ENCODE measurements at regions not wholly inside any gene's neighbourhood (a gene's known extent, or its start where the extent isn't known, plus 50 kb on each side); places are given as distances from the start of the nearest gene placed in this dataset.

DNA sequence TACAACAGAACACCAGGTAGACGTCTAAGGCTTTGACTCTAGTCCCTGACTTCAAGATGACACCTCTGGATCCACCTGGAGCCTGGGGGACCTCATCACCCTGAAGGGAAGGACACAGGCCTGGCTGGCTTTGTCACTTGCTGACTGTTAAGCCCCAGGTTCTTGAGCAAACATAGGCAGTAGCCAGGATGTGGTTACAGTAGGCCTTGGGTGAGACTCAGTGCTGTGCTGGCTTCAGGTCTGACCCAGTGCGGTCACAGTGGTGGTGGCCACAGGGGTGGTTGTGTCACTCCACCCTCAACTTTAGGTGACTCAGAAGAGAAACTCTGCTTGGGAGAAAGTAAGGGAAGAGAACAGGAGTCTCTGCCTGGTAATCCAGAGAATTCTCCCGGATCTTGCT lies 497.8 kb downstream of the UQCRFS1 start:
- ChIA-PET POLR2A (no interaction called here), CTCF (no interaction called here)
- no peak for DNase-seq (ENCODE audit: extremely low spot score)

DNA sequence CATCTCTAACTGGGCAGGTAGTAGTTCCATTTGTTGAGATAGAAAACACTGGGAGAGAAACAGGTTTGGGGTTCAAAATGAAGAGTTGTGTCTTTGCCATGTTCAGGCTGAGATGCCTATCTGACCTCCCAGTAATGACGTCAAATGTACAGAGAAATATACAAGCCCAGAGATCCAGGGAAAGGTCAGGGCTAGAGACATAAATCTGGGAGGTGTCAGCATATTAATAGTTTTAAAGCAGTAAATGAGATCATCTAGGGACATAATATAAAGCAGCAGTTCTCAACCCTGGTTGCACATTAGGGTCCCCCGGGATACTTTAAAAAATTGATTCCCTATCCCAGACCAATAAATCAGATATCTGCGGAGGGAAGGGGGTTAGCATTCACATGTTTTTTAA lies 501.5 kb downstream of the UQCRFS1 start:
- CTCF ChIA-PET = no interaction called here

More for the DNA sequence above, 497.8 kb downstream of the UQCRFS1 start:
- TF ChIP-seq L3MBTL2 (conservative IDR thresholded peaks at IDR 0.05) (no peak), FOXA1 (IDR thresholded peaks at IDR 0.05) (no peak), FOXK2 (IDR thresholded peaks at IDR 0.05) (no peak), TARDBP (IDR thresholded peaks at IDR 0.05) (no peak), ELF4 (IDR thresholded peaks at IDR 0.05) (no peak), LEF1 (IDR thresholded peaks at IDR 0.05; ENCODE audit: borderline replicate concordance) (no peak), SUZ12 (IDR thresholded peaks at IDR 0.05) (no peak), ARNT (IDR thresholded peaks at IDR 0.05) (no peak), FOXM1 (IDR thresholded peaks at IDR 0.05; ENCODE audit: borderline replicate concordance) (no peak), NFRKB (IDR thresholded peaks at IDR 0.05) (no peak), HDGF (IDR thresholded peaks at IDR 0.05; ENCODE audit: borderline replicate concordance) (no peak), ZNF384 (IDR thresholded peaks at IDR 0.05) (no peak), CTBP1 (IDR thresholded peaks at IDR 0.05; ENCODE audit: borderline replicate concordance) (no peak), SP1 (IDR thresholded peaks at IDR 0.05) (no peak), BHLHE40 (IDR thresholded peaks at IDR 0.05; ENCODE audit: borderline replicate concordance) (no peak)
- TF ChIP-seq, protein P1, sequence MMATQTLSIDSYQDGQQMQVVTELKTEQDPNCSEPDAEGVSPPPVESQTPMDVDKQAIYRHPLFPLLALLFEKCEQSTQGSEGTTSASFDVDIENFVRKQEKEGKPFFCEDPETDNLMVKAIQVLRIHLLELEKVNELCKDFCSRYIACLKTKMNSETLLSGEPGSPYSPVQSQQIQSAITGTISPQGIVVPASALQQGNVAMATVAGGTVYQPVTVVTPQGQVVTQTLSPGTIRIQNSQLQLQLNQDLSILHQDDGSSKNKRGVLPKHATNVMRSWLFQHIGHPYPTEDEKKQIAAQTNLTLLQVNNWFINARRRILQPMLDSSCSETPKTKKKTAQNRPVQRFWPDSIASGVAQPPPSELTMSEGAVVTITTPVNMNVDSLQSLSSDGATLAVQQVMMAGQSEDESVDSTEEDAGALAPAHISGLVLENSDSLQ (IDR thresholded peaks at IDR 0.05) = no peak

DNA sequence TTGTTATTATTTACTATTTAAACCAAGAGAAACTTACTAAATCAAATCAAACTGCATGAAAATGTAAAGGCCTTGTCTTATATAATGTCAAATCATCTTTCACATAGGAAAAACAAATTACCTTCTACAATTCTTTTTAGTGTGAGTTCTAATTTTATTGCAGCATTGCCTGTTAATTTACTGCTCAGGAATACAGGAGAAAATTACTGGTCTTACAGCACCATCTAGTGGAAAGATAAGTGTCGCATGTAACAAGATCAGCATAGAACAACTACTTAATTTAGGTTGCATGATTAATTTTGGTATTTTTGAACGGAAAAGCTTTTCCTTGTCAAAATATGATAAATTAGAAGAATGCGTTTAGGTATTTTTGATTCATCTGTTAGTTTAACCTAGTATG lies 502.7 kb downstream of the UQCRFS1 start:
- POLR2A ChIA-PET = no interaction called here
- TF ChIP-seq ZNF384 (IDR thresholded peaks at IDR 0.05) (no peak), TARDBP (IDR thresholded peaks at IDR 0.05) (no peak), NFRKB (IDR thresholded peaks at IDR 0.05) (no peak), FOXA1 (IDR thresholded peaks at IDR 0.05) (no peak), HDGF (IDR thresholded peaks at IDR 0.05; ENCODE audit: borderline replicate concordance) (no peak), SUZ12 (IDR thresholded peaks at IDR 0.05) (no peak), ELF4 (IDR thresholded peaks at IDR 0.05) (no peak), FOXK2 (IDR thresholded peaks at IDR 0.05) (no peak), L3MBTL2 (conservative IDR thresholded peaks at IDR 0.05) (no peak), ARNT (IDR thresholded peaks at IDR 0.05) (no peak)
- DNase-seq (ENCODE audit: extremely low spot score) = peak; percentile 7
- CTCF ChIA-PET = no interaction called here

More for the DNA sequence above, 501.5 kb downstream of the UQCRFS1 start:
- POLR2A ChIA-PET = no interaction called here
- no peak for DNase-seq (ENCODE audit: extremely low spot score)
- TF ChIP-seq ELF4 (IDR thresholded peaks at IDR 0.05) (no peak), CTBP1 (IDR thresholded peaks at IDR 0.05; ENCODE audit: borderline replicate concordance) (no peak), FOXA1 (IDR thresholded peaks at IDR 0.05) (no peak), SP1 (IDR thresholded peaks at IDR 0.05) (no peak), FOXM1 (IDR thresholded peaks at IDR 0.05; ENCODE audit: borderline replicate concordance) (no peak), HDGF (IDR thresholded peaks at IDR 0.05; ENCODE audit: borderline replicate concordance) (no peak), FOXK2 (IDR thresholded peaks at IDR 0.05) (no peak), LEF1 (IDR thresholded peaks at IDR 0.05; ENCODE audit: borderline replicate concordance) (no peak), BHLHE40 (IDR thresholded peaks at IDR 0.05; ENCODE audit: borderline replicate concordance) (no peak), ARNT (IDR thresholded peaks at IDR 0.05) (no peak)

DNA sequence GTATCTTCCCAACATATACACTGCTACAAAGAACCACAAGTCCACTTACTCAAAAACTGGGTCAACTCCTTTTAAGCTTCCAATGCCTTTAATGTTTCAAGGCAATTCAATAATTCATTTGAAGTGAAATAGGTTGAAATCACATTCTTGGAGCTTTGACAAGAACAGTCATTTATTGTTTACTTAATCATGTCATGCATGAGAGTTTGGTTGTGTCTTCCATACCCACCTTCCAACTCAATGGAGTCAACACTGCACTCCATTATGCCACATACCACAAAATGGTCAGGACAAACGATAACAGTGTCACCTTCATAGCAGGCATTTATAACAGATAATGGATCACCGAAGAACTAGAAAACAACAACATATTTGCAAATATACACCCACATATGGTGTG lies 506.3 kb downstream of the UQCRFS1 start:
- POLR2A ChIA-PET = no interaction called here
- no peak for DNase-seq (ENCODE audit: extremely low spot score)
- CTCF ChIA-PET = no interaction called here
- TF ChIP-seq LEF1 (IDR thresholded peaks at IDR 0.05; ENCODE audit: borderline replicate concordance) = no peak
- no peak for TF ChIP-seq SP1 (IDR thresholded peaks at IDR 0.05)
- TF ChIP-seq ELF4 (IDR thresholded peaks at IDR 0.05) = no peak
- TF ChIP-seq HDGF (IDR thresholded peaks at IDR 0.05; ENCODE audit: borderline replicate concordance) = no peak
- TF ChIP-seq FOXK2 (IDR thresholded peaks at IDR 0.05) = no peak
- TF ChIP-seq FOXM1 (IDR thresholded peaks at IDR 0.05; ENCODE audit: borderline replicate concordance) = no peak
- no peak for TF ChIP-seq TARDBP (IDR thresholded peaks at IDR 0.05)
- no peak for TF ChIP-seq L3MBTL2 (conservative IDR thresholded peaks at IDR 0.05)
- TF ChIP-seq BHLHE40 (IDR thresholded peaks at IDR 0.05; ENCODE audit: borderline replicate concordance) = no peak
- TF ChIP-seq, protein P1 (IDR thresholded peaks at IDR 0.05) = no peak
- TF ChIP-seq FOXA1 (IDR thresholded peaks at IDR 0.05) = no peak
- no peak for TF ChIP-seq CTBP1 (IDR thresholded peaks at IDR 0.05; ENCODE audit: borderline replicate concordance)
- TF ChIP-seq SUZ12 (IDR thresholded peaks at IDR 0.05) = no peak
- TF ChIP-seq ZNF384 (IDR thresholded peaks at IDR 0.05) = no peak

DNA sequence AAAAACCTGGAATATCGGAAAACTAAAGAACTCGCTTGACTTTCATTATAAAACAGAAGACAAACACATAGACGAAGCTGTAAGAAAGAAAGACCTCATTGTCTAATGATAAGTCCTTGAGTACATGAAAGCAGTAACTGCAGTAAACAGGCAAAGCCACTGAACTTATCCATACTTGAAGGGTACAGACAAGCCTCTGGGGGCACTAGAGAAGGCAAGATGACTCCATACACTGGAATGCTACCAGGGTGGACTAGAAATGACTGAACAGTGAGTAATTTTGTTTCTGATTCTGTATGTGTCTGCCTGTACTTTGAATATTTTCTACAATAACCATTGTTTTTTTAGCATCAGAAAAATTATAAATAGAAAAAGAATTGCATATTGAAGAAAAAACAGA lies 507.9 kb downstream of the UQCRFS1 start:
- DNase-seq (ENCODE audit: extremely low spot score) = no peak
- ChIA-PET POLR2A (interaction anchor here (0.6 kb wide), 1 partner anchor 572 kb away, joined by 3 read pairs; no protein-coding TSS in a partner anchor), CTCF (no interaction called here)
- TF ChIP-seq NFRKB (IDR thresholded peaks at IDR 0.05) (no peak), ARNT (IDR thresholded peaks at IDR 0.05) (no peak), FOXM1 (IDR thresholded peaks at IDR 0.05; ENCODE audit: borderline replicate concordance) (no peak), TARDBP (IDR thresholded peaks at IDR 0.05) (no peak), CTBP1 (IDR thresholded peaks at IDR 0.05; ENCODE audit: borderline replicate concordance) (no peak), SP1 (IDR thresholded peaks at IDR 0.05) (no peak)
- TF ChIP-seq, protein P1 (IDR thresholded peaks at IDR 0.05) = no peak

DNA sequence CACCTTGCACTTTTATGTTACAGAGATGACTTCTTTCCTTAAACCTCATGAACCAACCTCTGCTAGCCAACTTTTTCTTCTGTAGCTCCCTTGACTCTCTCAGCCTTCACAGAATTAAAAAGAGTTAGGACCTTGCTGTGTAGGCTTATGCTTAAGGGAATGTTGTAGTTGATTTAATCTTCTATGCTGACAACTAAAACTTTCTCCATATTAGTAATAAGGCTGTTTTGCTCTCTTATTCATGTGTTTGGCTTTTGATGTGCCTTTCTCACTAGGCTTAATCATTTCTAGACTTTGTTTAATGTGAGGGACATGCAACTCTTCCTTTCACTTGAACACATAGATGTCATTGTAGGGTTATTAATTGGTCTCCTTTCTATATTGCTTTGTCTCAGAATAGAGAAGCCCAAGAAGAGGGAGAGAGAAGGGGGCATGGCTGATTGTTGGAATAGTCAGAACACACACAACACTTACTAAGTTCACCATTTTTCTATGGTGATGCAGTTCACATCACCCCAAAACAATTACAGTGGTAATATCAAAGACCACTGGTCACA lies 509.5 kb downstream of the UQCRFS1 start:
- TF ChIP-seq L3MBTL2 (conservative IDR thresholded peaks at IDR 0.05) (no peak), SUZ12 (IDR thresholded peaks at IDR 0.05) (no peak), SP1 (IDR thresholded peaks at IDR 0.05) (no peak), FOXK2 (IDR thresholded peaks at IDR 0.05) (no peak), FOXA1 (IDR thresholded peaks at IDR 0.05) (no peak), ARNT (IDR thresholded peaks at IDR 0.05) (no peak), ZNF384 (IDR thresholded peaks at IDR 0.05) (no peak), BHLHE40 (IDR thresholded peaks at IDR 0.05; ENCODE audit: borderline replicate concordance) (no peak), LEF1 (IDR thresholded peaks at IDR 0.05; ENCODE audit: borderline replicate concordance) (no peak)
- TF ChIP-seq, protein P1 (IDR thresholded peaks at IDR 0.05) = no peak
- no peak for DNase-seq (ENCODE audit: extremely low spot score)
- ChIA-PET POLR2A (interaction anchor here (0.6 kb wide), 1 partner anchor 21 kb away, joined by 3 read pairs; no protein-coding TSS in a partner anchor), CTCF (no interaction called here)
